HTR-8/SVneo (cell line): ENCODE measurements at regions not wholly inside any gene's neighbourhood (a gene's known extent, or its start where the extent isn't known, plus 50 kb on each side); places are given as distances from the start of the nearest gene placed in this dataset.
"Not testable (repeated sequence)": the region's sequence is repeated elsewhere in the genome, so short reads cannot be mapped to it uniquely, and the experiment has no call there.

Experiments used
- DNase-seq: peaks from one replicate; pipeline ENCODE4 v3.0.0; 2011; ENCODE audit warnings: low spot score, mixed read lengths; ENCODE audit not compliant: insufficient read length
- FAIRE-seq: peaks from 2 replicates; lab custom pipeline; 2011; peaks lifted over from hg19 to GRCh38; lab: Jason Lieb, UNC

DNA sequence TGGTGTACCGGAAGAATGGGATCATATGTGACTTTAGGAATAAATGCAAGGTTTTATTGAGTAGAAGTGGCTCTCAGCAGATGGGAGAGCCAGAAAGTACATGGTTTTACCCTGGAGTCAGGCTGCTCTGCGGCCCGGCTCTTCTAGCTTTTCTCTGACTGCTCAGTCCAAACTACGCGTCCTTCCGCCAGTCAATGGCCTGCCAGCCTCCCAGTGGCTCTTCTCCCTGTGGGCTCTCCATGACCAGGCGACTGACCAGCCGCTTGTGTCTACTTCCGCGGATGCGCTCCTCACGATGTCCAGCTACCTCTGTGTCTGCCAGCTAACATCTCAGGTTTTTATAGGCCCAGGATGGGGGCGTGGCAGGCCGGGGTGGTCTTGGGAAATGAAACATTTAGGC lies 220.4 kb downstream of the VAPA start:
- DNase-seq (no peak), FAIRE-seq (no peak)

DNA sequence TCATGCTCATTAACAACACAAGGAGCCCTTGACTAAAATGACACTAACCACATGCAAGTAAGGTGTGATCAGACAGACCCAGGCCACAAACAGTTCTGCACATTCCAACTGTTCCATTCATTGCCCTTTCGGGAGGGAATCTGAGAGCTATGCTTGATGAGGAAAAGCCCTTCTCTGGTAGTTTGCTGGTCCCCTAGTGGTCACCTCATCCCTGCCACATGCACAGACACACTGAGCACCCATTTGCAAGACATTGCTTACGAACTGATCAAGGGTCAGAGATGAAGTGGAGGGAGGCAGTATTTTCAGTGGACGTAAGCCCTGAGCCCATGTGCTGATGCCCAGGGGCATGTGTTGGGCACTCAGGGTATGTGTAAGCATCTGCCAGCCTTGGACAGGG lies 220.9 kb downstream of the VAPA start:
- not testable (repeated sequence) for DNase-seq
- FAIRE-seq, result peak; percentile 63

DNA sequence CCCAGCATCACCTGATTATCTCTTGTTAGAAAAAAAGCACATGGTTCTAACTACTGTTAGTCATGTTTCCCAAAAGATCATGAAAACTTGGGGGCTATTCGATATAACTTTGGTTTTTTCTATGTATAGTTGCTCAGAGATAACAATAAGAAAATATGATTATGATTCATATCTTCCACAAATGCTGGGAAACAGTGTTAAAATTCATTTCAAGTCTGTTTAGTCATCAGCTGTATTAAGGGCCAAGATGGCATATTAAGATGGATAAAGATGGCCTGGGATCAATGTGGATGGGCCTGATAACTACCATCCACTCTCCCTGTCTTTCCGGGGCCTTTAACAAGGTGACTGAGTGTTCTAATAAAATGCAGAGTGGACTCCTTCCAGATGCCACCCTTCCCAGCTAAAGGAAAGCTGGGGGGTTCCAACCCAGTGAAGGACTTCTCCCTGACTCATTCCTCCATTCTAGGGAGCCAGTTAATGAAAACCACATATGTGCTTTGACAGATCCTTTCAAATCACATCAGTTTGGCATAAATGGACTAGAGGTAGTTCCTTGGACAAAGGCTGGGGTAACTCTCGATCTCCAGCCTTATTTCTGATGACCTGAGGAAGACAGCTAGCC lies 221.6 kb downstream of the VAPA start:
- no peak for FAIRE-seq
- DNase-seq, result no peak

DNA sequence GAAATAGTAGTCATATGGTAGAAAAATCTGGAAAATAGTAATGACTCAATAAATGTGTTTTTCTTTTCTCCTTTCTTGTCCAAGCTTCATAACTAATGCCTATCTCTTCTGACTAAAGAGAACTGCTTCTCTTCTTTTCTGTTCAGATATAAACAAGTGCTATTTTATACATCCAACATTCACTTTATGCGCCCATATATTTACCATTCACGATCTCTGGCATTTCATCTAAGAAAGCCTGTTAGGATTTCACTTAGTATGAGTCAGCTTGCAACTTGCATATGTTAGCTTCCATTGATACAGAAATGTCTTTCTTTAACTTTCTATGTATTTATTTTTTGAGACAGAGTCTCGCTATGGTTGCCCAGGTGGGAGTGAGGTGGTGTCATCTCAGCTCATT lies 224.9 kb downstream of the VAPA start:
- FAIRE-seq (no peak), DNase-seq (no peak)

DNA sequence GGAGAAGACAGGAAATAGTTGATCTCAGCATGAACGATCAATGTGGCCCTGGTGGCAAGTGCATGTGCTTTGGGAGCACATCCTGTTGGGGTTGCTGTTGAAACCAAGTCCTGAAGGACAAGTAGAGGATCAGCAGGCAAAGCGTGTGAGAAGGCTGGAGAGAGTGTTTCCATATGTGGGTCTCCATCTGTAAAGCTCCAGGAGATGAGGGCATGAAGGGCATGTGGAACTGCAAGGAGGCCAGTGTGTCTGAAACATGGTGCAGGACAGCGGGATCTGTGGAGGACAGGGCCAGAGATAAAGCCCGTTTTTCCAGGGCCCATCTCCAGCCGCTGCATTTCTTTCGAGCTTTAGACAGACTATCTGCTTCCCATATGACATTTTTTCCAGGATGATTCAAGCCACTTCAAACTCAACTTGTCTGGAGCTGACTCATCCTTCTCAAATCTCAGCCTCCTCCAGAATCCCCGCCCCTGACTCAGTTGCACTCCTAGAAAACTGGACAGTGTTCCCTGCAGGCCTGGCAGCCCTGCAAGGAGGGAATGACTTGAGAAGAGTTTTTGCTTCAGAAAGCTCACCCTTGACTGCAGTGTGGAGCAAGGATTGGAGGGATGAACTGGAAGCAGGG lies 226.1 kb downstream of the VAPA start:
- DNase-seq, result peak; percentile 31
- FAIRE-seq, result peak; percentile 46

DNA sequence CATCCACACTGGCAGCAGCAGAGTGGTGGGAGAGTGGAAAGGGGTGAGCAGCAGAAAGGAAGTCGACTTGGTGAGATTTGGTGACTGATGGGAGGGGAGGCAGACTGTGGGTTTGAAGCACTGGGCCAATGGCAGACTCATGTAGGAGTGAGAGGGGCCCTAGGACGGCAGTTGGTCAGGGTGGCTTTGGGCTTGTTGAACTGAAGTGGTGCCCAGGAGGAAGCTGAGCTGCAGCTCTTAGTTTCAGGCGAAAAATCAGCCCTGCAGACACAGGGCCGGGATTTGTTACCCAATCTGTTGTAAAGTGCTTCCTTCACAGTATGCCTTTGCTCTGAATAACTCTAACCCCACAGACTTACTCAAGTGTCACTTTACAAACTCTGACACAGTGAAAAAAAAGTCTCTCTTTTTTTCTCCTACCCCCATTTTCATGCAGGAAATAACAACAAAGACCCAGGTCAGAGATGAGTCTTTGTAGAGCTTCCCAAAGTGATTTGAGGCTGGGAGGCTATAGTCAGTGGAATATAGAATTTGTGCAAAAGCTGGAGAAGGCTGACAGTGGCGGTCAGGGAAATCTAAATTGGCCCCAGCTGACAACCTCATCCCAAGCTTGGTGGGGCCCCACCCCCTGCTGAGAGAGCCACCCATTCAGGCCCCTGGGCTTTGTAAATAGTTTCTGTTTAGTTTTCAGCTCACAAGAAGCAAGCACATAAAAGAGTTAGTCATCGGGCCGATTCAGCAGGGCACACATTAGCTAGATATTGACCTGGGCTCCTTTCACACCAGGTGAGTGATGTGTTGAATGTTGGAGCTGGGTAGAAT lies 226.9 kb downstream of the VAPA start:
- no peak for DNase-seq
- no peak for FAIRE-seq

DNA sequence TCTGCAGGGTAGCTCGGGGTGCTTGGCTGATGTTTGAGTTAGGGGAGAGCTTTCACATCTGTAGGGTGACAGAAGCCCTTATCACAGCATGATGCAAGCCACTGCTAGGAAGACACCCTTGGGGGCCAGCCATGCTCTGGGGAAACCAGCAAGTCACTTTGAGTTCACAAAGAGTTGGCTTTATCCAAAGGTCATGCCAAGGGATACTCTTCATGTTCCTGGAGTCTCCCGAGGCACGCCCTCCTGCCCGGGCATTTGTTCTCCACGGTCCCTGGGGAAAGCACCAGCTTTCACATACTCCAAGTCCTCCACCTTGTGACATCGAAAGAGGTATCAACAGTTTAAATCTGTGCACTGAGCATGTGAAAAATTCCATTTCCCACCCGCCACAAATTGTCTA lies 227.7 kb downstream of the VAPA start:
- FAIRE-seq (no peak), DNase-seq (no peak)

DNA sequence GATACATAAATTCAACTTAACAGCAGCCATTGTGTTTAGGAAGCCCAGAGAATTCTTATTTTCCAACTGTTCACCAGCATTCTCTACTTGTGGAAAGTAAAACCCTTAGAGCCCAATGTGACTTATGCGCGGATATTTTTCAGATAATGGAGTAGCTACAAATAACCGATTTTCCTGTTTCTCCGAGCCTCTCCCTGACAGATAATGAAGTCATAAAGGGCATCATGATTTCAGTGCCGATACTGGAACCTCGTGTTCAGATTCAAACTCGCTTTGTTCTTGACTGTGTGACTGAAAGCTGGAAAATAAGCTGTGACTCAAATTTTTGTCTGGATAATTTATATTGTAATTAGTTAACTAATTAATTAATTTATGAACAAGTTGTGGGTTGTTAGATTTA lies 228.2 kb downstream of the VAPA start:
- no peak for FAIRE-seq
- DNase-seq, result no peak

DNA sequence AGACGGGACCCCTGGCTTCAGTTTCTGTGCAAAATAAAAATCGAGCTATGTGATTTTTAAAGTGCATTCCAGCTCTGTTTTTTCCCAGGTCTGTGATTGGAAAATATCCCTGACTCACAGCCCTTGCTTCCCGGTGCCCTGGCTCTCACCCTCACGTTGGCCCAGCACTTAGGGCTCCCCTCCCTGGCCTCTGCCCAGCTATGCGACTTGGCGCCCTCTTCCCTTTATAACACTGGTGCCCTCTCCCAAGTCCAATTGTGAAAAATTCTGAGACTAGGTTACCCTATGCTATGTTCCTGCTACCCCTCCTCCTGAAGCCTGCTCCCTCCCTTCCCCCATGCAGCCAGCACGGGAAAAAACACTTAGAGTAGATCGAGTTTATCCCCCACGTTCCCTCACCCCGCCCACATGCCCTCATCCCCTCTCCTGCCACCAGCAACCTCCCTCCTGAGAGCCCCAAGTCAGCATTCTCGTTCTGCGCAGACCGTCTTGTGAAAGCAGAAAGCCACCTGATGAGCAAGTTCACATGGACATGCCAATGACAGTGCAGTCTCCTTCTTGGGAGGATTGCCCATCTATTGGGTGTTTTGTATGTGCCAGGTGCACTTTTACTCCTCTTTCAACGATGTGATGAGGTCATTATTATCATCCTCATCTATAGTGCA lies 228.8 kb downstream of the VAPA start:
- peak; percentile 30 for DNase-seq

DNA sequence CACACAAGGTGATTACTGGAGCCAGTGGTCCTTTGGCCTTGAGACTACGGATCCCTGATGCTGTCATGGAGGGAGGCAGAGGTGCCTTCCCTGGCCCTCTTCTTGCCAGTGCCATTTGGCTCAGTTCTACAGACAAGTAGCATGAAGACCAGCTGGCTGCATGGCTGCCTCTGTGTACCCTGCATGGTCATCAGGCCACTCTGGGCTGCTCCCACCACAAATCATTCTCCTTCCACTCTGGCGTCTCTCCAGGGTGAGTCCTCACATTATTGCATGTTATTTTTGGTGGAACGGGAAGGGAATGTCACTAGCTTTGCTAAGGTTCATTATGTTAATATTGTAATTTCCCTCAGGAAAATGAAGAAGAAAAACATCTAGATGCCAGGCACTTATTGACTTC lies 229.8 kb downstream of the VAPA start:
- no peak for FAIRE-seq
- no peak for DNase-seq

More for the DNA sequence above, 228.8 kb downstream of the VAPA start:
- FAIRE-seq, result no peak

DNA sequence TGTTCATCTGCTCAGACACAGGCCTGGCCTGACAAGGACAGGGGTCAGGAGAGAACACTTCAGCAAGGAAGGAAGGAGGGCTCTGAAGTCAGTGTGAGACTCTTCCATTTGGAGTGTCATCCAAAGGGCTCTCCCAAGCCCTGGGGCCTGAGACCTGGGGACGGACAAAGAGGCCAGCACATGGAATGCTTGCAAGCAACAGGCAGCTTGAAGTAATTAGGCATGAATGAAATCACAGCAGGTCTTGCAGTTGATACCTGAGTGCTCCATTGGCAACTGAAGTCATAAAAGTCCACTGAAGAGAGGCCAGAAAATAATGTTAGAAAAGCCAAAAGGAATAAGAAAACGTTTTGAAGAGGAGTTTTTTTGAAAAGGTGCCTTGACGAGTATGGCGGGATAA lies 231.7 kb downstream of the VAPA start:
- FAIRE-seq, result no peak
- DNase-seq, result no peak

DNA sequence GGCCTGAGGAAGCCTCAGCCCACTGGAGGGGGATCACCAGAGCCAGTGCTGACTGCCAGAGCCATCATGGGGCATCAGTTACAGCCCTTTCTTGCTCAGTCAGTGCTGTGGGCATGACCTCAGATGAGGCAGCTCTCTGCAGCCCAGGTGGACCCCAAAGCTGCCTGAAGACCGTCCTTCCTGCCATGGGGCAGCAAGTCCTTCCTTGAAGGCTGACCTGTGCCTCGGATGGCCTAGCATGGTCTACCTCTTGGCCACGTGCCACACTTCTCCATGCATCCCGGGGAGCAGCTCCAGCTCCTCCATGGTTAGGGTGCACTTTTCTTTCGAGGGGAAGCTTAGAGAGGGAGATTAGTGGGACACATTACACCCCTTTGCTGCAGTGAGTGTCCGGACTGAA lies 233.4 kb downstream of the VAPA start:
- FAIRE-seq (no peak), DNase-seq (no peak)

DNA sequence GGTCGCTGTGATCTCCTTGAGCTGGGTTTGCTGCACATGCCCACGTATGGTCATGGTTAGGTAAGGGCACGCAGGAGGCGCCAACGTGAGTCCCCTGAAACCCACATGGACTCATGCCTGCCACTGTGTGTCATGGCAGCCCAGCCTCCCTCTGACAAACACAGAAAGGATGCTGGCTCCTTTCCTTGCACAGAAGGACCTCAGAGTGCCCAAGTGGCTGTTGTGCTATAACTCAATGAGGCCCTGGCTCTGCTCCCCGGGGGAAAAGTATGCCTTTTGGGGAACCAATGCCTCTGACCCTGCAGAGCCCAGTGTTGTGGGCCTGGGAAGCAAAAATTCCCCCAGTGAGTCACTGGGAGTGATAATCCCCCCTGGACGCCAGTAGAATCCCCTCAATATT lies 233.9 kb downstream of the VAPA start:
- DNase-seq, result no peak
- no peak for FAIRE-seq

DNA sequence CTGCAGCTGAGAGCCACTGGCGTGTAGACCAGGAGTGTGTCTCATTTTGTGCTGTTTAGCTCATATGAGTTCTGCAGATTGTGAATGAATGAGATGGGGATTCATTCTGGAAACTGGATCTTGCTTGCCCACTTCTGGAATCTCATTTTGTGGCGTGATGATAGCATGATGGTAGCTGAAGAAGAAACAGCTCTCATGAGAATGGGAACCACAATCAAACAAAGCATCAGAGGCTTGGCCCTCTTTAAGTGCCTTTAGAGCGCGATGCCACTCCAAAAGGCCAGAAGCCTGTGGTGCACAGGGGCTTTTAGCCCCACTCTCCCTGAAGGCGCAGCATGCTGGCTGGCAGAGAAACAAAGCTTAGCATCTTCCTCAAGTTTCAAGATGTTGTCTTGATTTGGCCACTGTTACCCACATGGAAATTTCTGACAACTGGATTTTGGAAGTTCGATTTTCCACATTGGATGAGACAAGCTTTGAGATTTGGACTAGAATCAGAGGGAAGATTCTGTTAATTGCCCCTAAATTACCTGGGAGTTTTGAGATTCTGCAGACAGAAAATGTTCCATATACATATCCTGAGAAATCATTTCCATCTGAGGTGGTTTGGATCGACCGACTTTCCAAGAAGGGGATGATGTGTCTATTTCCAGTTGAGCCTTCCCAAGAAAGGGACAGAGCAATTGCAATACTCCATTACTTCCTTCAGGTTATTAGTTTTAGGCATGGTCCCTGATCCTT lies 234.5 kb downstream of the VAPA start:
- DNase-seq (no peak), FAIRE-seq (no peak)

DNA sequence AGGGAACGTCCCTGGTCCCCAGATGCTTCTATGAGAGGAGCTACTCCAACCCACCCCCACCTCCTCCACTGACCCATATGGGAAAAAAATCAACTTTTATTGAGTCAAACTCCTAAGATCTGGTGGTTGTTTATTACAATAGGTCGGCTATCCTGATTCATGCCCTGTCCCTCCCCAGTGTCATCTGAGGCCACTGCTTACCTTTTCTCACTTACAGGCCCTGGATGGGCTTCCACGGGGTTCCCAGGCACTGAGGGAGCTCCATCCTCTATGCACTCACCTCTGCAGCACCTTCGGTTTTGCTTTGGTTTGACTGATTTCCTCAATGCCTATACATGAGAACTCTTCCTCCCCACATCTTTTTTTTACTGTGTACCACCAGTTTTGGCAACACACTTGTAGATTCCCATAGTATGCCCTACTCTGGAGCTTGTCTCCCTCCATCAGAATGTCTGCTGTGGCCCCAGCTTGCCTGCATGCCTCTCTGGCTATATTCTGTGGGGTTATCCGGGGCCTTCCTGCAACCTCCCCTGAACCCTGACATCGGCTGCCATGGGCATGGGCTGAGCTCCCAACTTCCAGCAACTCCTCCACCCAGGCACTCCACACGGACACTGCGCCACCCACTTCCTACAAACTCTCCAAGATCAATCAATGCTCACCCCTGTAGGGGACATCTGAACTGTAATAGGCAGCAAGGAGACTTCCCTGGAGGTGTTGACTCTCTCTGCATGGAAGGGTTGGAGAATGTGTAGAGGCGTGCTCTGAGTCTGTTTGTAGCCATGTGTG lies 236.1 kb downstream of the VAPA start:
- FAIRE-seq, result no peak

DNA sequence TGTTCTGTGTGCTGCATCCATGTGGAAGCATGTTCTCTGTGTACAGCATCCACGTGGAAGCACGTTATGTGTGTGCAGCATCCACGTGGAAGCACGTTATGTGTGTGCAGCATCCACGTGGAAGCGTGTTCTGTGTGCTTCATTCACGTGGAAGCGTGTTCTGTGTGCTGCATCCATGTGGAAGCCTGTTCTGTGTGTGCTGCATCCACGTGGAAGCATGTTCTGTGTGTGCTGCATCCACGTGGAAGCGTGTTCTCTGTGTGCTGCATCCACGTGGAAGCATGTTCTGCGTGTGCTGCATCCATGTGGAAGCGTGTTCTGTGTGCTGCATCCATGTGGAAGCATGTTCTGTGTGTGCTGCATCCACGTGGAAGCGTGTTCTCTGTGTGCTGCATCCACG lies 236.8 kb downstream of the VAPA start:
- peak; percentile 100 for FAIRE-seq
- DNase-seq, result not testable (repeated sequence)

More for the DNA sequence above, 236.1 kb downstream of the VAPA start:
- DNase-seq, result no peak

DNA sequence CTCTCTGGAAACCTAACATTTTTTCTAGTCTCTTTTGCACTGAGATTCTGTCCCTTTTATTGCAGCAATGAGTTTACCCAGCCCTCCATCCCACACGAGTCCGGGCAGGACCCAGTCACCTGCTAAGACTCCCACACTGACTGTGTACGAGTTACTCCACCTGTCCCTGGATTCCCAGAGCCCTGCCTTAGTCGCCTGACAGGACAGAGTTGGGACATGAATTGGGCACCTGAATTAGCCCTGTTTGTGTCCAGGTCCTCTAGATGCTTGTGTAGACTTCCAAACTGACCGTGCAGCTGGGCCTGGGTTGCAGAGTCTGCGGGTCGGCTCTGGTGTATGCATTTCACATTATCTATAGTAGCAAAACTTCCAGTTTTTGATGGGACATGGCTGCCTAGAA lies 238.7 kb downstream of the VAPA start:
- FAIRE-seq (no peak), DNase-seq (no peak)

DNA sequence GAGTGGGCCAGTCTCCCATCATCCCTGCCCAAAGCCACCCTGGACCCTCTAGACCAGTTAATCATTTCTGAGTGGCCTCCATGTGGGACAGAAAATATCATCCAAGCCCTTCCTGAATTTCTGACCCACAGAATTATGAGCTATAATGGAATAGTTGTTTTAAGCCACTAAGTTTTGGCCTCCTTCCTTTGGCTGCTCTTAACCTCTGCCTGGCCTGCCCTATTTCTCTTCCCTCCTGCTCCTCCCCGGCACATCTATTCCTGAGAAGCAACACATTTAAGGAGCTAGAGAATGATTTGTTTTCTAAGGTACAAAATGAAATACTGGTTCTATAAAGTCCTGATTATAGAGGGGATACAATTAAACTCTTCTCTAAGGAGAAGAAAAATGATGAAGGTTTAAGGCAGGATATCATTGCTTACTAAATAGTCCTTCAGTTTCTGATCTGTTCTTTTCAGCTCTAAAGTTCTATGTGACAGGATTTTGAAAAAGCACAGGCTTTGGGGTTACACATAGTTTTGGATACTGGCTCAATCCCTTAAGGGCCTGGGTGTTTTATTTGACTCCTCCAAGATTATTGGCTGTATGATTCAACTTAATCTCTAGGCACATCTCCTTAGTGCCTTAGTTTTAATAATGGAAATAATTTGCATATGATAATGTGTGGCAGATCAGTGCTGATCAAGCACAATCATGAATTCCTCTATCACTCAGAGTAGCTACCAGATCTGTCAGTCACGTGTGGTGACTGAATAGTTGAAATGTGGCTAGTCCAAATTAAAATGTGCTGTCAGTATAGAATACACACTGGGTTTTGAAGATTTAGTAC lies 240.3 kb downstream of the VAPA start:
- no peak for FAIRE-seq

DNA sequence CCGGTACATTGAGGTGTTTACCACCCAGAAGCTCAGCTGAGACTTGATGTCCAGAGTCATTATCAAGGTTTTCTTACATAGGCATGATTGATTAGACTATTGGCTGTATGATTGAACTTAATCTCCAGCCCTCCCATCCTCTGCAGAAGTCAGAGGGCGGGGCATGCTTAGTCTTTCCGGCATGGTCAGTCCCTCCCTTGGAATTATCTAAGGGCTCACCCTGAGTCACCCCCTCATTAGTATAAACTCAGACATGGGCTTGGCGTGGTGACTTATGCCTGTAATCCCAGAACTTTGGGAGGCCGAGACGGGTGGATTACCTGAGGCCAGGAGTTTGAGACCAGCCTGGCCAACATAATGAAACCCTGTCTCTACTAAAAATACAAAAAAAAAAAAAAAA lies 243.9 kb downstream of the VAPA start:
- no peak for FAIRE-seq
- DNase-seq, result no peak

More for the DNA sequence above, 240.3 kb downstream of the VAPA start:
- no peak for DNase-seq
